HEK293 (cell line): ENCODE measurements at regions not wholly inside any gene's neighbourhood (a gene's known extent, or its start where the extent isn't known, plus 50 kb on each side); places are given as distances from the start of the nearest gene placed in this dataset.

Experiments
- CTCF ChIP-seq: fragments of 450-650 bp; formaldehyde crosslinking; IDR thresholded peaks from 2 replicates; pipeline ENCODE4 v1.5.1; 2016; ENCODE audit warnings: missing biosample characterization, missing genetic modification characterization
- PATZ1 ChIP-seq: fragments of 450-650 bp; formaldehyde crosslinking; IDR thresholded peaks from 2 replicates; pipeline ENCODE4 v1.5.1; 2016; ENCODE audit warnings: missing biosample characterization, missing genetic modification characterization
- PBX3 ChIP-seq: sonication (generic); formaldehyde crosslinking; IDR thresholded peaks from 2 replicates; pipeline ENCODE4 v1.8.1; 2022; ENCODE audit warnings: mild to moderate bottlenecking, moderate library complexity, missing genetic modification reagents
- REPIN1 ChIP-seq: fragments of 450-650 bp; formaldehyde crosslinking; IDR thresholded peaks from 2 replicates; pipeline ENCODE4 v1.5.1; 2017; ENCODE audit warnings: missing biosample characterization, missing genetic modification characterization, low read depth
- SP3 ChIP-seq: fragments of 450-650 bp; formaldehyde crosslinking; IDR thresholded peaks from 2 replicates; pipeline ENCODE4 v1.5.1; 2016; ENCODE audit warnings: missing biosample characterization, missing genetic modification characterization
- TCF7L2 ChIP-seq: IDR thresholded peaks from 2 replicates; pipeline ENCODE4 v1.6.1; 2011; ENCODE audit warnings: low read depth, mild to moderate bottlenecking, inconsistent platforms, low read length, moderate library complexity, borderline replicate concordance
- ZBTB17 ChIP-seq: fragments of 450-650 bp; formaldehyde crosslinking; IDR thresholded peaks from 2 replicates; pipeline ENCODE4 v1.5.1; 2016; ENCODE audit warnings: missing biosample characterization, missing genetic modification characterization
- ZBTB48 ChIP-seq: fragments of 450-650 bp; formaldehyde crosslinking; IDR thresholded peaks from 2 replicates; pipeline ENCODE4 v1.5.1; 2016; ENCODE audit warnings: missing biosample characterization, missing genetic modification characterization
- ZFP3 ChIP-seq: fragments of 450-650 bp; formaldehyde crosslinking; IDR thresholded peaks from 2 replicates; pipeline ENCODE4 v1.5.1; 2016; ENCODE audit warnings: low read depth, missing biosample characterization, missing genetic modification characterization
- ZIC2 ChIP-seq: fragments of 450-650 bp; formaldehyde crosslinking; IDR thresholded peaks from 2 replicates; pipeline ENCODE4 v1.5.1; 2016; ENCODE audit warnings: missing biosample characterization, missing genetic modification characterization
- ZNF138 ChIP-seq: fragments of 450-650 bp; formaldehyde crosslinking; IDR thresholded peaks from 2 replicates; pipeline ENCODE4 v1.5.1; 2016; ENCODE audit warnings: missing biosample characterization, missing genetic modification characterization, borderline replicate concordance

- no peak for TF ChIP-seq CTCF
- TF ChIP-seq TCF7L2, result no peak
- TF ChIP-seq ZFP3 (tag by site-specific recombination), result no peak
- TF ChIP-seq SP3, result no peak
- TF ChIP-seq PATZ1 (tag by site-specific recombination), result no peak
- no peak for TF ChIP-seq ZNF138 (tag by site-specific recombination)
- no peak for TF ChIP-seq ZBTB17 (tag by site-specific recombination)
- TF ChIP-seq ZBTB48 (tag by site-specific recombination), result no peak
- no peak for TF ChIP-seq REPIN1 (tag by site-specific recombination)
- no peak for TF ChIP-seq ZIC2
- no peak for TF ChIP-seq PBX3
Measured at GRCh38 chr4:38535717-38536116, 128.3 kb upstream of the KLF3 start.
